GM19455 (cell line): ENCODE measurements at regions not wholly inside any gene's neighbourhood (a gene's known extent, or its start where the extent isn't known, plus 50 kb on each side); places are given as distances from the start of the nearest gene placed in this dataset.
"Not testable (repeated sequence)": the region's sequence is repeated elsewhere in the genome, so short reads cannot be mapped to it uniquely, and the experiment has no call there.

Experiments used
- ATAC-seq: cut with Tn5 transposase; IDR thresholded peaks from one replicate; pipeline ENCODE4 v1.9.1; 2021; ENCODE audit not compliant: unreplicated experiment

GRCh38 chr13:65623148-65623547, 1607.0 kb downstream of the PCDH9 start:
- ATAC-seq, result no peak

- no peak for ATAC-seq
Measured at GRCh38 chr13:65615506-65615905, 1614.6 kb downstream of the PCDH9 start.

- ATAC-seq, result no peak
Measured at GRCh38 chr13:65613004-65613403, 1617.1 kb downstream of the PCDH9 start.

GRCh38 chr13:65609350-65609749, 1620.8 kb downstream of the PCDH9 start:
- no peak for ATAC-seq

GRCh38 chr13:65606622-65607021, 1623.5 kb downstream of the PCDH9 start:
- no peak for ATAC-seq

- ATAC-seq, result no peak
Measured at GRCh38 chr13:65605396-65605795, 1624.7 kb downstream of the PCDH9 start.

- no peak for ATAC-seq
Measured at GRCh38 chr13:65603160-65603559, 1627.0 kb downstream of the PCDH9 start.

GRCh38 chr13:65601855-65602254, 1628.3 kb downstream of the PCDH9 start:
- no peak for ATAC-seq

GRCh38 chr13:65600702-65601101, 1629.4 kb downstream of the PCDH9 start:
- ATAC-seq, result no peak

- ATAC-seq, result no peak
Measured at GRCh38 chr13:65597839-65598818, 1632.0 kb downstream of the PCDH9 start.

- ATAC-seq, result no peak
Measured at GRCh38 chr13:65595916-65596315, 1634.2 kb downstream of the PCDH9 start.

- ATAC-seq, result no peak
Measured at GRCh38 chr13:65594298-65594781, 1635.8 kb downstream of the PCDH9 start.

GRCh38 chr13:65593298-65593874, 1636.8 kb downstream of the PCDH9 start:
- ATAC-seq, result no peak

- no peak for ATAC-seq
Measured at GRCh38 chr13:65592731-65593130, 1637.4 kb downstream of the PCDH9 start.

- ATAC-seq, result no peak
Measured at GRCh38 chr13:65585346-65585745, 1644.8 kb downstream of the PCDH9 start.

GRCh38 chr13:65584126-65584525, 1646.0 kb downstream of the PCDH9 start:
- ATAC-seq, result no peak

- no peak for ATAC-seq
Measured at GRCh38 chr13:65582160-65582559, 1648.0 kb downstream of the PCDH9 start.

GRCh38 chr13:65564561-65564960, 1665.6 kb downstream of the PCDH9 start:
- ATAC-seq, result not testable (repeated sequence)

- ATAC-seq, result no peak
Measured at GRCh38 chr13:65562305-65562704, 1667.8 kb downstream of the PCDH9 start.

- no peak for ATAC-seq
Measured at GRCh38 chr13:65560936-65561335, 1669.2 kb downstream of the PCDH9 start.

- ATAC-seq, result no peak
Measured at GRCh38 chr13:65555962-65556361, 1674.2 kb downstream of the PCDH9 start.

GRCh38 chr13:65553096-65553727, 1676.9 kb downstream of the PCDH9 start:
- no peak for ATAC-seq
